Right lobe of liver (tissue), 6 donors: ENCODE measurements at regions not wholly inside any gene's neighbourhood (a gene's known extent, or its start where the extent isn't known, plus 50 kb on each side); places are given as distances from the start of the nearest gene placed in this dataset.
"Not testable (repeated sequence)": the region's sequence is repeated elsewhere in the genome, so short reads cannot be mapped to it uniquely, and the experiment has no call there.

Experiments used
- ATAC-seq, 4 donors: fragments of 200-7000 bp; cut with Tn5 transposase; one replicate each; pipeline ENCODE4 v1.9.1; 2020; ENCODE audit warnings: mild to moderate bottlenecking in 4 of 4, moderate library complexity in 4 of 4
- DNase-seq, 3 donors: peaks; one replicate each; pipeline ENCODE4 v3.0.0-alpha.2; 2020
- H3K27ac ChIP-seq, 3 donors: fragments of 200-600 bp; one replicate each; pipeline ENCODE4 v1.8.0; 2022
- H3K27me3 ChIP-seq, 2 donors: fragments of 200-600 bp; one replicate each; pipeline ENCODE4 v1.8.0; 2022
- H3K36me3 ChIP-seq, 4 donors: fragments of 200-600 bp; sonication (generic) in 1 of 4; one replicate each; pipeline versions ENCODE4 v1.5.1 to v1.8.0; 2017 to 2022; ENCODE audit warnings: control low read depth in 1 of 4
- H3K4me1 ChIP-seq, 4 donors: fragments of 200-600 bp; sonication (generic) in 1 of 4; one replicate each; pipeline versions ENCODE4 v1.5.1 to v1.8.0; 2017 to 2022; ENCODE audit warnings: control low read depth in 1 of 4
- H3K4me3 ChIP-seq, 3 donors: fragments of 200-600 bp; one replicate each; pipeline ENCODE4 v1.8.0; 2022
- H3K9me3 ChIP-seq, 4 donors: fragments of 200-600 bp; sonication (generic) in 1 of 4; one replicate each; pipeline versions ENCODE4 v1.5.1 to v1.8.0; 2017 to 2022; ENCODE audit warnings: control low read depth in 1 of 4
- POLR2A ChIP-seq: fragments of 450-650 bp; IDR thresholded peaks from one replicate; pipeline ENCODE4 v1.6.1; 2017; ENCODE audit warnings: antibody characterized with exemption, mild to moderate bottlenecking
- WGBS: methylation state at CpG from one replicate; pipeline ENCODE4 v1.1.6; 2018; ENCODE audit warnings: low coverage, low lambda C conversion rate; ENCODE audit not compliant: insufficient coverage; ENCODE audit errors: missing lambda C conversion rate; 5-methylcytosine and 5-hydroxymethylcytosine counted together
- intact Hi-C, 2 donors: fragments of 100-400 bp; cut with DNase I; formaldehyde crosslinking; loops; one replicate each; pipeline versions ENCODE4 v1.11.2 to v1.14.1; 2022
- TF ChIP-seq, protein P1 (sequence below), 4 donors: fragments of 200-600 bp in 3 of 4; fragments of 450-650 bp in 1 of 4; IDR thresholded peaks; one replicate each; pipeline versions ENCODE4 v1.5.1 to v1.8.0; 2016 to 2022; ENCODE audit warnings: antibody characterized with exemption in 4 of 4, mild to moderate bottlenecking in 2 of 4
- donor health status: DM: no; HTN: yes; CAD: no.
- donor health status: DM: no; HTN: no; CAD: no.
- donor health status: DM: no; HTN: no; CAD: no.
- donor health status: DM: no; HTN: yes; CAD: no.
- donor health status: DM: no; HTN: yes; CAD: no.

DNA sequence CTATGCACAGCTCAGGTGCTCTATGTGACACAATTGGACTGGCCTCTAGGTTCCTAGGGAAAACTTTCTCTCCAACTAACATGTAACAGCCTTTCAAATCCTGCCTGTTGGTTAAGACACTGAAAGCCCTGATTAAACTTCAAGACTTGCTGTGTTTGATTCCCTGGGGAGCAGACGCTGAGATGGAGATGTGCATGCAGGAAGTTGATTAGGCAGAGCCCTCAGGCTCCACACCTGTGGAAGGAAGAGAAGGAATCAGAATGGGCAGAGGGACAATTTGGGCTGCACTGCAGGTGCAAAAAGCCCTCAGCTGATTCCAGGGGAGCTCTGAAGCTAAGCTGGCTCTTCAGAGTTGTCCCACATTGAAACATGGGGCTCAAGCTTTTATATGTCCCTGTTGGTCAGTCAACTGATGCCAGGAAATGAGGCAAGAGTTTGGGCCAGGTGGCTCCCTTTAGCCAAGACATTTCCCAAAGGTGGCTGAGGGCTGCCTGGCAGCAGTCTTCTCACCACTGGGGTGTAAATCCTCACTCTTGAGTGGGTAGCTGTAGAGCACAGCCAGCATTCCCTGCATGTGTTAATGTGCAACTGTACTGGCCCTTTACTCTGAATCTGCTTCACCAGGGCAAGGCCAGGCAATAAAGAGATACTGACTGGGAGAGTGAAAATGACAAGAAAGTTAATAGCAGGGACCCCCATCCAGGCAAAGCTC, 199.5 kb upstream of the DDX18 start:
- intact Hi-C loops: no loop called here
- H3K4me3 ChIP-seq: no peak overlapping the region
- ATAC-seq (no peak), DNase-seq (no peak)
- no peaks in the 10 kb centered on the region for H3K9me3 ChIP-seq
- 29% methylated on average over 1 of the region's 1 CpG for WGBS
- no peaks in the 10 kb centered on the region for H3K36me3 ChIP-seq
- H3K27ac ChIP-seq: no peak overlapping the region
- no peaks in the 10 kb centered on the region for H3K4me1 ChIP-seq
- no peaks in the 10 kb centered on the region for H3K27me3 ChIP-seq
- TF ChIP-seq, protein P1, sequence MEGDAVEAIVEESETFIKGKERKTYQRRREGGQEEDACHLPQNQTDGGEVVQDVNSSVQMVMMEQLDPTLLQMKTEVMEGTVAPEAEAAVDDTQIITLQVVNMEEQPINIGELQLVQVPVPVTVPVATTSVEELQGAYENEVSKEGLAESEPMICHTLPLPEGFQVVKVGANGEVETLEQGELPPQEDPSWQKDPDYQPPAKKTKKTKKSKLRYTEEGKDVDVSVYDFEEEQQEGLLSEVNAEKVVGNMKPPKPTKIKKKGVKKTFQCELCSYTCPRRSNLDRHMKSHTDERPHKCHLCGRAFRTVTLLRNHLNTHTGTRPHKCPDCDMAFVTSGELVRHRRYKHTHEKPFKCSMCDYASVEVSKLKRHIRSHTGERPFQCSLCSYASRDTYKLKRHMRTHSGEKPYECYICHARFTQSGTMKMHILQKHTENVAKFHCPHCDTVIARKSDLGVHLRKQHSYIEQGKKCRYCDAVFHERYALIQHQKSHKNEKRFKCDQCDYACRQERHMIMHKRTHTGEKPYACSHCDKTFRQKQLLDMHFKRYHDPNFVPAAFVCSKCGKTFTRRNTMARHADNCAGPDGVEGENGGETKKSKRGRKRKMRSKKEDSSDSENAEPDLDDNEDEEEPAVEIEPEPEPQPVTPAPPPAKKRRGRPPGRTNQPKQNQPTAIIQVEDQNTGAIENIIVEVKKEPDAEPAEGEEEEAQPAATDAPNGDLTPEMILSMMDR (IDR thresholded peaks at IDR 0.05): no peak
- TF ChIP-seq POLR2A: no peak

DNA sequence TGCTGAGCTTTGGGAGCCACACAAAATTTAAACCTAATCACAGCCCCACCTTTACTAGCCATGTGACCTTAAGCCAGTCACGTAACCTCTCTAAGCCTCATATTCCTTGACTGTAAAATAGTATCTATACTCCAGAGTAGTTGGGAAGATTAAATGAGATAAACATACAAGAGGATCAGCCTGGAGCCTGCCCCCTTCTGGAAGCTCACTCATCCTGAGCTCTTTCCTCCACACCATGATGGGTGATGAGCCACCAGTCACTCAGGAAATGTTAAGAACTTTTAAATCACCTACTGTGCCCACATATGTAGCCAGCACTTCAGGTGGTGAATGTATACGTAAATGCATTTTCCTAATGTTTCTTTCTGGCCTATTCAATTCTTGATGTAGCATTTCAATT, 195.9 kb upstream of the DDX18 start:
- no peak for DNase-seq
- Histone ChIP-seq H3K9me3 (no peaks in the 10 kb centered on the region), H3K27me3 (no peaks in the 10 kb centered on the region), H3K4me3 (no peak overlapping the region), H3K4me1 (no peaks in the 10 kb centered on the region), H3K27ac (no peak overlapping the region), H3K36me3 (no peaks in the 10 kb centered on the region)
- no peak for TF ChIP-seq POLR2A
- TF ChIP-seq, protein P1 (IDR thresholded peaks at IDR 0.05): no peak
- intact Hi-C loops: no loop called here
- no peak for ATAC-seq
- WGBS: 57% methylated on average over 2 of the region's 2 CpGs

DNA sequence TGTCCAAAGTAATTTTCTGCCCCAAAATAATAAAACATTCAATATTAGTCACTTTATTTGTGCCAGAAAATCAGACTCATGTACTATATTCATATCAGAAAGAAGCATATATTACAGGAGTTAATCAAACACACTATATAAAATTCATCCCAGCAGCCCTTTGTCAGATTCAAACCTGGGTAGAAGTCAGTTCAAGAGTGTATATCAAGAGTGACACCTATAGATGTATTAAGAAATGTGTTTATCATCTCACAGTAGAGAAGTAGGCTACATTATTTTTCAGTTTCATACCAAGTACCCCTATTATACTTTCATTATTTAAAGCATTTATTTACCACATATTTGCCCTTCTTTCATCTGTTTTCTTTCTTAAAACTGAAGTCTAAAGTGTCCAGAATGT, 193.2 kb upstream of the DDX18 start:
- DNase-seq (no peak), ATAC-seq (no peak)
- no peaks in the 10 kb centered on the region for H3K36me3 ChIP-seq
- no peak overlapping the region for H3K4me3 ChIP-seq
- H3K4me1 ChIP-seq: no peaks in the 10 kb centered on the region
- no peaks in the 10 kb centered on the region for H3K27me3 ChIP-seq
- H3K27ac ChIP-seq: no peak overlapping the region
- TF ChIP-seq, protein P1 (IDR thresholded peaks at IDR 0.05): no peak
- TF ChIP-seq POLR2A: no peak
- H3K9me3 ChIP-seq: no peaks in the 10 kb centered on the region
- intact Hi-C loops: no loop called here

DNA sequence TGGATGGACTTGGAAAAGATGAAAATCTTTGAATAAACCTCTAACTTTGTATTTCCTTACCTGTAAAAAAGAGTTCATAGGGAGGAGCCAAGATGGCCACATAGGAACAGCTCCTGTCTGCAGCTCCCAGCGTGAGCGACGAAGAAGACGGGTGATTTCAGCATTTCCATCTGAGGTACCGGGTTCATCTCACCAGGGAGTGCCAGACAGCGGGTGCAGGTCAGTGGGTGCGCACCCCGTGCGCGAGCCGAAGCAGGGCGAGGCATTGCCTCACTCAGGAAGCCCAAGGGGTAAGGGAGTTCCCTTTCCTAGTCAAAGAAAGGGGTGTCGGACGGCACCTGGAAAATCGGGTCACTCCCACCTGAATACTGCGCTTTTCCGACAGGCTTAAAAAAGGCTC, 191.3 kb upstream of the DDX18 start:
- ATAC-seq, H3K4me1 ChIP-seq, H3K27ac ChIP-seq, intact Hi-C loops, H3K9me3 ChIP-seq, H3K36me3 ChIP-seq, DNase-seq, H3K27me3 ChIP-seq: not testable (repeated sequence)
- WGBS: 86% methylated on average over 7 of the region's 17 CpGs
- peak overlapping the region in 1 of 3 donors; percentile 11 for H3K4me3 ChIP-seq

DNA sequence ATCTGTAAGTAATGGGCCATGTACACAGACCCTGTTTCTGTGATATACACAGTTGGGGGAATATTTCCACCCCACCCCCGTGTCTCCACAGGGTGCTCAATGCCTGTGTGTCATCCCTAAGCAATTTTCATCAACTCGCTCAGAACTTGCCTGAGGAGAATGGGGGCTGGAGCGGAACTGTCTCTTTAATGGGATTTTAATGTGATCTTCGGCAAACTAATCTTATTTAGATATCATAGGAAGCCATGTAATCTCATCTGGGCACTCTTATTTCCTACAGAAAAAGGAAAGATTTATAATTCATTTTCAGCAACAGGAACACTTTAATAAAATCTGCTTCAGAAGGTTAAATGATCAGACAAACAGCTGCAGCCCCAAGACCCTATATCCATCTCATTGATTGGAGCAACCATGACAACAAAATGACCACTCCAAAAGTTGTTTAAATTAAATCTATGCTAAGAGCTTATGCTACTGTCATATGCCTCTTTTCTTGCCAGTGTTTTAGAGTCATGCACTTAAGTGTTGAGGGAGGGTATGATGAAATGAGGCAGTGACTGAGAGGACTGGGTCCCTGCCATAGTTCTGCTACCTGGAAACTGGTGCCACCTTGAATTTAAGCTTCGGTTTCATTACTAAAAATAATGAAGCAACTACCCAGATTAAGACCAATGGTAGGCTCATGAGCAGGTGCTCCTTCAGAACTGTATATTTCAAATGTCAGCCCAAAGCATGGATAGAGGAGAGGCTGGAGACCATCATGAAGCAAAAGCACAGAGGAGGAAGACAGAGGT, 183.1 kb upstream of the DDX18 start:
- no peaks in the 10 kb centered on the region for H3K9me3 ChIP-seq
- TF ChIP-seq POLR2A: no peak
- TF ChIP-seq, protein P1 (IDR thresholded peaks at IDR 0.05): no peak
- H3K27ac ChIP-seq: no peak overlapping the region
- intact Hi-C loops: no loop called here
- no peaks in the 10 kb centered on the region for H3K36me3 ChIP-seq
- DNase-seq (no peak), ATAC-seq (no peak)
- H3K4me3 ChIP-seq: no peak overlapping the region
- H3K4me1 ChIP-seq: no peaks in the 10 kb centered on the region
- H3K27me3 ChIP-seq: no peaks in the 10 kb centered on the region
- WGBS: 50% methylated on average over 5 of the region's 5 CpGs
